ENCODE measurements at regions not wholly inside any gene's neighbourhood (a gene's known extent, or its start where the extent isn't known, plus 50 kb on each side); places are given as distances from the start of the nearest gene placed in this dataset.

DNA sequence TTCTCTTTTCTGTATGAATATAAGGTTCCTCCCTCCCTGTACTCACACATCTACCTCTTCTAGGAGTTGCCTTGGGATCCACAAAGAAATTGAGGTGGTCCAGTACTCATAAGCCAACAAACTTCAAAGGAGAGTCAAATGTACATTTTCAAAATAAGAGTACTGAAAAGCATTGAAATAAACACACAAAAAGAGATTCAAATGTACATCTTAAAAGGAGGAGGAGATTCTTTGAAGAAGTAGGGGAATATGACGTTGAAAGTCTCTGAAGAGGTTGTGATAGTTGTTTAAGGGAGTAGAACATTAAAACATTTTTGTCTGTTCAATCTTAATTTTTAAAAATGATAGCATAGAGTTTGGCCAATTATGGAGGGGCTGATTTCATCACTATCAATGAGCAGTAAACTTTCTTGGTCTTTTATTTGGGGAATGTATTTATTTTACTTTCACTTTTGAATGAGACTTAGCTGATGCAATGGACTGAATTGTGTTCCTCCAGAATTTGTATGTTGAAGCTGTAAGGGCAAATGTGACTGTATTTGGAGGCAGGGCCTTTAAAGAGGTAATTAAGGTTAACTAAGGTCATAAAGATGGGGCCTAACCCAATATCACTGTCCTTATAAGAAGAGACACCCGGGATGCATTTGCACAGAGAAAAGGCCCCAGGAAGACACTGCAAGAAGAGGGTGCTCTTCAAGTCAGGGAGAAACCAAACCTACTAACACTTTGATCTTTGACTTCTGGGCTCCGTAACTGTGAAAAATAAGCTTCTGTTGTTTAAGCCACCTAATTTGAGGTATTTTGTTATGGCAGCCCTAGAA lies 226.3 kb upstream of the PGRMC2 start:
- Mint-ChIP-seq H3K4me1 (ENCODE audit: low read depth, unreplicated experiment) (peaks cover 10% of the 10 kb centered on the region), H3K4me3 (ENCODE audit: unreplicated experiment) (no peak overlapping the region), H3K36me3 (ENCODE audit: insufficient read depth, unreplicated experiment) (no peaks in the 10 kb centered on the region), H3K27me3 (ENCODE audit: insufficient read depth, unreplicated experiment) (no peaks in the 10 kb centered on the region), H3K9me3 (ENCODE audit: unreplicated experiment) (no peaks in the 10 kb centered on the region), H3K27ac (ENCODE audit: unreplicated experiment) (no peak overlapping the region)
- POLR2A ChIA-PET, result no interaction called here
- Histone ChIP-seq H3K4me1 (peaks cover 18% of the 10 kb centered on the region), H3K27me3 (replicated peaks; ENCODE audit: control insufficient read depth, insufficient read depth, low read length) (no peaks in the 10 kb centered on the region), H3K36me3 (ENCODE audit: control insufficient read depth, insufficient read depth, low read length) (no peaks in the 10 kb centered on the region), H3K9me3 (peaks cover 6% of the 10 kb centered on the region; the same call in 1 of the 2 replicates), H3K4me3 (ENCODE audit: low read depth, low read length) (no peak overlapping the region)
- DNase-seq, result no peak
- no TSS peak for BruUV-seq (replicated peaks)
- intact Hi-C loops (cut with micrococcal nuclease; ENCODE audit: unreplicated experiment), result no loop called here
- CTCF ChIA-PET, result no interaction called here
- TF ChIP-seq, protein P1, sequence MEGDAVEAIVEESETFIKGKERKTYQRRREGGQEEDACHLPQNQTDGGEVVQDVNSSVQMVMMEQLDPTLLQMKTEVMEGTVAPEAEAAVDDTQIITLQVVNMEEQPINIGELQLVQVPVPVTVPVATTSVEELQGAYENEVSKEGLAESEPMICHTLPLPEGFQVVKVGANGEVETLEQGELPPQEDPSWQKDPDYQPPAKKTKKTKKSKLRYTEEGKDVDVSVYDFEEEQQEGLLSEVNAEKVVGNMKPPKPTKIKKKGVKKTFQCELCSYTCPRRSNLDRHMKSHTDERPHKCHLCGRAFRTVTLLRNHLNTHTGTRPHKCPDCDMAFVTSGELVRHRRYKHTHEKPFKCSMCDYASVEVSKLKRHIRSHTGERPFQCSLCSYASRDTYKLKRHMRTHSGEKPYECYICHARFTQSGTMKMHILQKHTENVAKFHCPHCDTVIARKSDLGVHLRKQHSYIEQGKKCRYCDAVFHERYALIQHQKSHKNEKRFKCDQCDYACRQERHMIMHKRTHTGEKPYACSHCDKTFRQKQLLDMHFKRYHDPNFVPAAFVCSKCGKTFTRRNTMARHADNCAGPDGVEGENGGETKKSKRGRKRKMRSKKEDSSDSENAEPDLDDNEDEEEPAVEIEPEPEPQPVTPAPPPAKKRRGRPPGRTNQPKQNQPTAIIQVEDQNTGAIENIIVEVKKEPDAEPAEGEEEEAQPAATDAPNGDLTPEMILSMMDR (IDR thresholded peaks at IDR 0.05; ENCODE audit: insufficient read depth in 1 of 2, low read depth in 1 of 2, low read length in 1 of 2, severe bottlenecking in 1 of 2, unreplicated experiment in 1 of 2), result no peak

DNA sequence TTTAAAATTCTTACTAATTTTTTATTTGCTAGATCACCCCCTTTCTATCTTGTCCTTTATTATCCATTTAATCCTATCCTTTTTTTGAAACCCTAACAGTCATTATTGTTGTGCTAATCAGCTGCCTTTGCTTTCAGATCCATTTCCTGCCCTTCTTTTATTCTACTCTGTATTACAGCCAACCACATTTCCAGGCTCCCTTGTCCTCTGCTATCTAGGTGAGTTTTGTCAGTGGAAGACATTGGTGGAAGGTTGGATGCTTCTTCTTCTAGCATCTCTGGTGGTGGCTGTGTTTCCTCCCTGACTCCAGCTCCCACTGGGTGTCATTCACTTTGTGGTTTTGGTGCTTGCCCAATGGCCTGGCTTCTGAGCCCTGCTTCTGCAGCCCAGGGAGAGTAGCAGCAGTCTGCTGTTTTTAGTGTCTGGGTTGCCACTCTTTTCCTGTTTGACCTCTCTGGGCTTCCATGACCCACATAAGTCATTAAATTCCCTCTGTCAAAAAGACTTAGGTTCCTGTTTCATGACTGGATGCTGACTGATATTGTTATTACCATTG lies 225.2 kb upstream of the PGRMC2 start:
- Histone ChIP-seq H3K27me3 (replicated peaks; ENCODE audit: control insufficient read depth, insufficient read depth, low read length) (no peaks in the 10 kb centered on the region), H3K4me3 (ENCODE audit: low read depth, low read length) (no peak overlapping the region), H3K4me1 (peaks cover 9% of the 10 kb centered on the region), H3K9me3 (peaks cover 6% of the 10 kb centered on the region; the same call in 1 of the 2 replicates), H3K36me3 (ENCODE audit: control insufficient read depth, insufficient read depth, low read length) (no peaks in the 10 kb centered on the region)
- Mint-ChIP-seq H3K36me3 (ENCODE audit: insufficient read depth, unreplicated experiment) (no peaks in the 10 kb centered on the region), H3K27ac (ENCODE audit: unreplicated experiment) (peak overlapping the region; percentile 6), H3K4me3 (ENCODE audit: unreplicated experiment) (no peak overlapping the region), H3K9me3 (ENCODE audit: unreplicated experiment) (no peaks in the 10 kb centered on the region), H3K27me3 (ENCODE audit: insufficient read depth, unreplicated experiment) (no peaks in the 10 kb centered on the region), H3K4me1 (ENCODE audit: low read depth, unreplicated experiment) (peaks cover 9% of the 10 kb centered on the region)
- intact Hi-C loops (cut with micrococcal nuclease; ENCODE audit: unreplicated experiment), result no loop called here
- DNase-seq, result no peak
- POLR2A ChIA-PET, result no interaction called here
- no TSS peak for BruUV-seq (replicated peaks)
- TF ChIP-seq, protein P1 (IDR thresholded peaks at IDR 0.05; ENCODE audit: insufficient read depth in 1 of 2, low read depth in 1 of 2, low read length in 1 of 2, severe bottlenecking in 1 of 2, unreplicated experiment in 1 of 2), result no peak
- CTCF ChIA-PET, result no interaction called here

DNA sequence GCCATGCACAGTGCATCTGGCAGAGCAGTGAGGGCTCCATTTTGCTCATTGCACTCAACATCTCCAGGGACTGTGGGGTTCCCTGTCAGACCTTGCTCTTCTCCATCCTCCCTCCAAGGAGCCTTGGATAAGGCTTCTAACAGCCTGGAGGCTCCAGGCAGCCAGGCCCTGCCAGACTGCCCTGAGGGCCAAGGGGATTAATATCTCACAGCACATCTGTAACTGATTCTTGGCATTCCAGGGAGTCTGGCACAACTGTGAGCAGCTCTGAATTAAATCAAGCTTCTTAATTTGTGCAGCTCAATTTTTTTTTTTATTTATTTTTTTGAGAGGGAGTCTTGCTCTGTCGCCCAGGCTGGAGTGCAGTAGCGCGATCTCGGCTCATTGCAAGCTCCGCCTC lies 224.5 kb upstream of the PGRMC2 start:
- intact Hi-C loops (cut with micrococcal nuclease; ENCODE audit: unreplicated experiment), result no loop called here
- H3K4me1 Mint-ChIP-seq (ENCODE audit: low read depth, unreplicated experiment), result peaks cover 3% of the 10 kb centered on the region
- no peaks in the 10 kb centered on the region for H3K9me3 Mint-ChIP-seq (ENCODE audit: unreplicated experiment)
- H3K36me3 Mint-ChIP-seq (ENCODE audit: insufficient read depth, unreplicated experiment), result no peaks in the 10 kb centered on the region
- POLR2A ChIA-PET, result no interaction called here
- no peaks in the 10 kb centered on the region for H3K27me3 Mint-ChIP-seq (ENCODE audit: insufficient read depth, unreplicated experiment)
- TF ChIP-seq, protein P1 (IDR thresholded peaks at IDR 0.05; ENCODE audit: insufficient read depth in 1 of 2, low read depth in 1 of 2, low read length in 1 of 2, severe bottlenecking in 1 of 2, unreplicated experiment in 1 of 2), result no peak
- peaks cover 2% of the 10 kb centered on the region for H3K4me1 ChIP-seq
- H3K27ac Mint-ChIP-seq (ENCODE audit: unreplicated experiment), result no peak overlapping the region
- H3K4me3 ChIP-seq (ENCODE audit: low read depth, low read length), result no peak overlapping the region
- H3K27me3 ChIP-seq (replicated peaks; ENCODE audit: control insufficient read depth, insufficient read depth, low read length), result no peaks in the 10 kb centered on the region
- BruUV-seq (replicated peaks), result no TSS peak
- no peak for DNase-seq
- no peaks in the 10 kb centered on the region for H3K36me3 ChIP-seq (ENCODE audit: control insufficient read depth, insufficient read depth, low read length)
- CTCF ChIA-PET, result no interaction called here
- H3K4me3 Mint-ChIP-seq (ENCODE audit: unreplicated experiment), result no peak overlapping the region
- peaks cover 6% of the 10 kb centered on the region; the same call in 1 of the 2 replicates for H3K9me3 ChIP-seq

All from Caco-2 (cell line).